GM19239 (cell line): ENCODE measurements at regions not wholly inside any gene's neighbourhood (a gene's known extent, or its start where the extent isn't known, plus 50 kb on each side); places are given as distances from the start of the nearest gene placed in this dataset.

Experiments used
- DNase-seq: peaks from one replicate; pipeline ENCODE4 v3.0.0; 2011; ENCODE audit warnings: low spot score; ENCODE audit not compliant: insufficient read length
- FAIRE-seq: peaks from 2 replicates; lab custom pipeline; 2011; peaks lifted over from hg19 to GRCh38; lab: Jason Lieb, UNC

GRCh38 chr18:28407681-28408080 is 230.8 kb upstream of the CDH2 start:
- FAIRE-seq, result no peak
- DNase-seq, result no peak

GRCh38 chr18:28406533-28406932 is 229.6 kb upstream of the CDH2 start:
- FAIRE-seq, result no peak
- DNase-seq, result no peak

DNA sequence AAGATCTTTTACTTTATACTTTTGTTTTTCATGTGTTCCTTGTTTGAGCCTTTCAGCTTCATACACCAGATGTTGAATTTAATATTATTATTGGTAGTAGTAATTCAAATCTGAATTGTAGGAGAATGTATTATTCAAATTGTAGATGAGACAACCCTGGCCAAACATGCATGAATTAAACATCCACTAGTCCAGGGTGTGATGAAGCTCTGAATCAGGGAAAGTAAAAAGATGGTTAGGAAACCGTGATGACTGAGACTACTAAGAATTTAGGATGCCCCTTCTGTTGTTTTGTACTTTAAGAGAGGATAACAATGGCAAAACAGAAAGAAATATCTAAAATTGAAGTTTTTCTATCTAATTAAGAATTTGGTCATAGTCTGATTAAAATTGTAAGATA is 227.8 kb upstream of the CDH2 start:
- DNase-seq (no peak), FAIRE-seq (no peak)

- FAIRE-seq, result no peak
- DNase-seq, result no peak
These were observed 222.9 kb upstream of the CDH2 start for GRCh38 chr18:28399781-28400362.

DNA sequence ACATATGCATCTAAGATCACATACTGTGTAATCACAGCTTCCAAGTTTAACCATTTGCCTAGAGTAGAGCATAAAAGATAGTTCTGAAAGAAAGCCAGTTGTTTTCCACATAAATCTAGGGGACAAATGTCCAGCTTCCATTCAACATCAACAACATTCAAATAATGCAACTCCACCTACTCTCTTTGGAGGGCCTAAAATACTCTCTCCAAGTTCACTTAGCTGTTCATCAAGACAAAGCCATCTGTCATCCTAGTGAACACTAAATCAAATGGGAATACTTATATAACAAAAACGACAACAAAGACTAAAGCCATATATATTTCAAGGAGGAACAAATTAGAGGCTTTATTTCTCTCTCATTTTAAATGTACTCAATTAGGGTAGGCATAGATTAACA is 221.5 kb upstream of the CDH2 start:
- DNase-seq (no peak), FAIRE-seq (no peak)

DNA sequence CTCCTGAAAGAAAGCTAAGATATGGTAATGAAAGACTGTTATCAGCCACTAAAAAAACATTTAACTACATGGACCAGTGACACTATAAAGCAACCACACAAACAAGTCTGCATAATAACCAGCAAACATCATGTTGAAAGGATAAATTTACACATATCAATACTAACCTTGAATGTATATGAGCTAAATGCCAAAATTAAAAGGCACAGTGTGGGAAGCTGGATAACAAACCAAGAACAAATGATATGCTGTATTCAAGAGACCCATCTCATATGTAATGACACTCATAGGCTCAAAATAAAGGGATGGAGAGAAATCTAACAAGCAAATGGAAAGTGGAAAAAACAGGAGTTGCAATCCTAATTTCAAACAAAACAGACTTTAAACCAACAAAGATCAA is 213.1 kb upstream of the CDH2 start:
- FAIRE-seq (no peak), DNase-seq (no peak)

DNA sequence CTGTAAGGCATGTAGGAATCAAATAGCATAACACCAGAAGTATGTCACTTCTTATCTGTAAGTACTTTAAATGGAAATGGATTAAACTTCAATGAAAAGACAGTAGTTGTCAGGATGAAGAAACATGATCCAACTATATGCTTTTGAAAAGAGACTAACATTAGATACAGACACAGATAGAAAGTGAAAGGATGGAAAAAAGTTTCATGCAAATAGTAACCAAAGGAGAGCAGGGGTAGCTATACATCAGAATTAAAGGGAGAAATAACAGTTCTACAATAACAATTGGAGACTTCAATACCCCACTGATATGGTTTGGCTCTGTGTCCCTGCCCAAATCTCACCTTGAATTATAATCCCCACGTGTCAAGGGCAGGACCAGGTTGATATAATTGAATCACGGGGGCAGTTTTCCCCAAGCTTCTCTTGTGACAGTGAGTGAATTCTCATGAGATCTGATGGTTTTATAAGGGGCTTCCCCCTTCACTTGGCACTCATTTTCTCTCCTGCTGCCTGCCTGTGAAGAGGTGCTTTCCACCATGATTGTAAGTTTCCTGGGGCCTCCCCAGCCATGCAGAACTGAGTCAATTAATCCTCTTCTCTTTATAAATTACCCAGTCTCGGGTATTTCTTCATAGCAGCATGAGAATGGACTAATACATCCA is 205.4 kb upstream of the CDH2 start:
- DNase-seq, result no peak

DNA sequence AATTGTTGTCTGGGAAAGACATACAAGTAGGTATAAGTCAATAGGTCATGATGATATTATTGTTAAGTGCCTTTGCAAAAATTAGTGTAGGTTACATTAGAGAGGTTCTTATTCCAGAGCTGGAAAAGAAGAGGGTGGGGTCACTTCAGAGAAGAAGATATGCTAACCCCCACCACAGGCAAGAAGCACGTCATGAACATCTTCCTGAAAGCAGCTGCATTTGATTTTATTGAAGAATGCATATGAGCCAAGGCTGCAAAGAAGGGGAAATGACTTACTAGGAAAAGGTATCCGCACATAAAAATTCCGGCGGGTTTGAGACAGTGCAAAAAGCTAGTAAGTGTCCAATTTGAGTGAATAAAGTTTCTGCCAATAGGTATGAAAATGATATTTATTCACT is 195.3 kb upstream of the CDH2 start:
- FAIRE-seq (no peak), DNase-seq (no peak)

More for the DNA sequence above, 205.4 kb upstream of the CDH2 start:
- FAIRE-seq, result no peak

DNA sequence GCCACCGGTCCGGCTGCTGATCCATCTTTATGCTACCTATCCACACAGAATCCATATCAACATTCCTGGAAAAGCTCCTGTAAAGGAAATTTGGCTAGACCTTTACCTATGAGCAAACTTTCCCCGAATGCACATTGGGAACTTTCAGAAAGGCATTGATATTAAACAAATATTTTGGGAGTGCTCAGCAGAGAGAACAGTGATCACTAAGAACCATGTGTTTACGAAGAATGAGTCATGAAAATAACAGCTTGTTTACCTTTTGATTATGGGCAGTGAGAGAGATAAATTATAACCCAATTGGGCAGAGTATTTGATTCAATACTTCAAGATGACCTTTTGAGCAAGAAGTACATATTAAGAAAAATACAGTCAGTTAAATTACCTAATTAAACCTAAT is 189.7 kb upstream of the CDH2 start:
- FAIRE-seq (no peak), DNase-seq (no peak)

DNA sequence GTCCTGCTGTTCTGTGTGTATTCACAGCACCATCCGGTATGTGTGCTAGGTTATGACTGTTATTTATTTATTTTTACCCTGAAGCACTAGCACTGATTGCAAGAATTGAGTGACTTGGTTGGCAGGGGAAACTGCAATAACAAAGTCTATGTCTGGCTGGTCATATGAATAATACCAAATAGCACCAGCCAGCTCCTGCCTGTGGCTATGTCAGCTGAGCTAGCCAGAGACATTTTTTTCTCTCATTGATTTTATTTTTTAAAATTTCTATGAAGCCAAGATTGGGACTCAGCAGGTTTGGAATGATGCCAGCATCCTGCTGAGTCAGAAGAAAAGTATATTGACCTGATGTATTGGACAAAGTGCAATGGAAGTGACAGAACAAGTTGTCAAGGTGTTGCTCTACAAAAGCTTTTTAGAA is 188.5 kb upstream of the CDH2 start:
- FAIRE-seq (no peak), DNase-seq (no peak)

DNA sequence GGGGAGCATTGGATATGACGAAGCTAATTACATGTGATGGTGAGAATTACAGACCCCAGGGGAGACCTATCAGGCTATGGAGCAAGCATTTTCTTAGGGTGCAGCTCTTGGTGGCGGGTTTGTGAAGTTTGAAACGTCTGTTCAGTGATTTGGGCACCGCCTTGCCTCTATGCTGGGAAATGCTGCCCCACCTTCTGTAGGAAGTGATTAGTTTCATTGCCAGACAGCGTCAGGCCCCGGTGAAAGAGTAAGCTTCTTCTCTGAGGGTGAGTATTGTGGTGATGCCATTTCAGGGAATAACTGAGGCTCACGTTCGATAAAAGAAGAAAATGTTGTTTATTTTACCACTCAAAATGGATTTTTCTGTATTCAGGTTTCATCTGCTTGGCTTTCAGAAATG is 186.2 kb upstream of the CDH2 start:
- DNase-seq (no peak), FAIRE-seq (no peak)

DNA sequence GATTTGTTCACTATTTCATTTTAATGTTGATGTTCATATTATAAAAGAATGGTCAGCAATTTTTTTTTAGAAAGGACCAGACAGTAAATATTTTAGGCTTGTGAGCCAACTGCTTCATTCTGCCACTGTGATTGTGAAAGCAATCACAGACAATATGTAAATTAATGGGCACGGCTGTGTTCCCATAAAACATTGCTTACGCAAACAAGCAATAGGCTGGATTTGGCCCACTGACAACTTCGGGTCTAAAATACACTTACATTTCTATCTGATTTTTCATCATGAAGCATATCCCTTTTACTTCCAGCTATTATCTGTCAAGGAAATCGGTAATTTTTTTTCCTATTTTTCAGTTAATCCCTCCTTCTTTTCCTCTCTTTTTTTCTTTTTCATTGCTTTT is 182.2 kb upstream of the CDH2 start:
- DNase-seq (no peak), FAIRE-seq (no peak)

DNA sequence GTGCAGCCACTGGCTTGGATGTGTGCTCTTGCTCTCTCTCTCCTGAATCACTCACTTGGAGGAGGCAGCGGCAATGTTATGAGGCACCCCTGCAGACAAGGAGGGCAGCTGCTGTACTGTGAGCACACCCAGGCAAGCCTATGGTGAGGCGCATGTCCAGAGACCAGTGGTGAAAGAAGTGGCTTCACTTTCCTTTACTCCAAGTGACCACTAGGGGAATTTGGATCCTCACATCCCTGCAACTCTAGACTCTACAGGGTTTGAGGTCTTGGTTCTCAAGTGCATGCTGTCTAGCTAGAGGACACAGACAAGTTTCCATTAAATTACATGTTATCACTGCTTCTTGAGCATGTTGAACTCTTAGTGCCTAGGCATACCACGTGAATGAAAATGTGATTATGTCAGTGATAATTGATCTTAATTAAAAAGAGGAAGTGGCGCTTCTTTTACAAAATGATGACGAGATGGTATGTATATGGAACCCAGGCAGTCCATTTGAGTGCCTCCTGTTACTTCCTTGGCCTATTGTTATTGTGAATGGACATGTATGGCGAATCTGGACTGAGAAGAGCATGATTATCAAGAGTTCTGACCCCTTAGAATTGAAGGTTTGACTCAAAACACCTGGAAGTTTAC is 181.0 kb upstream of the CDH2 start:
- FAIRE-seq (no peak), DNase-seq (no peak)

DNA sequence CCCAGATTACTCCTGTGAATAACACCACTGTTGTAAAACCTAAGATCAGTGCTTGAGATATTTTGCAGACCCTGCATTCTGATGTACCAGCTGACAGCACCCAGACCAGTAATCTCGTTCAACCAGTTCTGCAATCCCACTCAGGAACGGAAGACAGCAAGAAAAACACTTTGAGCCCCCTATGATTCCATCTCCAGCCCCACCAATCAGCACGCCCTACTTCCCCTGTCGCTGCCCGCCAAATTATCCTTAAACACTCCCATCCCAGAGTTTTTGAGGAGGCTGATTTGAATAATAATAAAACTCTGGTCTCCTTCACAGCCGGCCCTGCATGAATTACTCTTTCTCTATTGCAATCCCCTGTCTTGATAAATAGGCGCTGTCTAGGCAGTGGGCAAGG is 173.9 kb upstream of the CDH2 start:
- DNase-seq (no peak), FAIRE-seq (no peak)

GRCh38 chr18:28342231-28342630 is 165.3 kb upstream of the CDH2 start:
- FAIRE-seq (no peak), DNase-seq (no peak)

- no peak for FAIRE-seq
These were observed 161.4 kb upstream of the CDH2 start for GRCh38 chr18:28338316-28338715.

GRCh38 chr18:28334516-28334915 is 157.6 kb upstream of the CDH2 start:
- FAIRE-seq, result no peak
- DNase-seq, result no peak

More at GRCh38 chr18:28338316-28338715, 161.4 kb upstream of the CDH2 start:
- no peak for DNase-seq

GRCh38 chr18:28332071-28332470 is 155.1 kb upstream of the CDH2 start:
- DNase-seq, result no peak
- FAIRE-seq, result no peak

- DNase-seq (no peak), FAIRE-seq (no peak)
These were observed 154.6 kb upstream of the CDH2 start for GRCh38 chr18:28331551-28331950.

GRCh38 chr18:28313602-28314001 is 136.7 kb upstream of the CDH2 start:
- FAIRE-seq, result no peak

DNA sequence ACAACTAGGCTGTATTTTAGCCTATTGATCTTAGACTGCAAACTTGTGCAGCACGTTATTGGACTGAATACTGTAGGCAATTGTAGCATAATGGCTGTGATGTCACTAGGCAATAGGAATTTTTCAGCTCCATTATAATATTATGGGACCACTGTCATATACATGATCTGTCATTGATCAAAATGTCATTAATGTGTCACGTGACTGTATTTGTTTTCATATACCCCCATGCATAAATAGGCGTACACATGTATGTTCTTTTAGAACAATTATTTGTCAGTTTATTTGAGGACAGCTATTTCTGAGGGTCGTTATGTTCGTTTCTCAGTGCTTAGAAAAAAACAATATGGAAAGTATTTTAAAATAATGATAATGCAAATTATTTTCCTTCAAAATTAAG is 111.9 kb upstream of the CDH2 start:
- FAIRE-seq, result no peak
- no peak for DNase-seq

More at GRCh38 chr18:28313602-28314001, 136.7 kb upstream of the CDH2 start:
- DNase-seq, result no peak

- no peak for DNase-seq
These were observed 110.2 kb upstream of the CDH2 start for GRCh38 chr18:28287146-28287545.

More at GRCh38 chr18:28287146-28287545, 110.2 kb upstream of the CDH2 start:
- FAIRE-seq, result no peak
